NB4 (cell line): ENCODE measurements at regions not wholly inside any gene's neighbourhood (a gene's known extent, or its start where the extent isn't known, plus 50 kb on each side); places are given as distances from the start of the nearest gene placed in this dataset.

ENCODE experiments used
- CTCF ChIP-seq: IDR thresholded peaks from one replicate; pipeline ENCODE4 v1.5.1; 2012; ENCODE audit warnings: low read depth, low read length
- MYC ChIP-seq: IDR thresholded peaks from 2 replicates; pipeline ENCODE4 v1.6.1; 2011; ENCODE audit warnings: low read depth, low read length

- TF ChIP-seq CTCF (no peak), MYC (no peak)
Measured at GRCh38 chr4:141524841-141525240, 111.5 kb upstream of the IL15 start.
